Left lung (tissue), 4 donors: ENCODE measurements at regions not wholly inside any gene's neighbourhood (a gene's known extent, or its start where the extent isn't known, plus 50 kb on each side); places are given as distances from the start of the nearest gene placed in this dataset.

ENCODE experiments used
- ATAC-seq: fragments of 200-7000 bp; cut with Tn5 transposase; one replicate; pipeline ENCODE4 v1.9.1; 2020; ENCODE audit warnings: moderate library complexity
- DNase-seq, 4 donors: peaks; one replicate each; pipeline ENCODE4 v3.0.0-alpha.2; 2013 to 2020
- H3K27ac ChIP-seq, 2 donors: fragments of 200-600 bp; sonication (generic) in 1 of 2; one replicate each; pipeline versions ENCODE4 v1.5.0 to v1.8.0; 2020 to 2021
- H3K27me3 ChIP-seq, 2 donors: fragments of 200-600 bp; sonication (generic) in 1 of 2; one replicate each; pipeline versions ENCODE4 v1.5.0 to v1.8.0; 2020 to 2021
- H3K36me3 ChIP-seq, 2 donors: fragments of 200-600 bp; sonication (generic) in 1 of 2; one replicate each; pipeline versions ENCODE4 v1.5.0 to v1.8.0; 2020 to 2021
- H3K4me1 ChIP-seq, 2 donors: fragments of 200-600 bp; one replicate each; pipeline ENCODE4 v1.8.0; 2021
- H3K4me3 ChIP-seq, 2 donors: fragments of 200-600 bp; sonication (generic) in 1 of 2; one replicate each; pipeline versions ENCODE4 v1.5.0 to v1.8.0; 2020 to 2021; ENCODE audit warnings: mild to moderate bottlenecking in 1 of 2
- H3K9me3 ChIP-seq, 2 donors: fragments of 200-600 bp; sonication (generic) in 1 of 2; one replicate each; pipeline versions ENCODE4 v1.5.0 to v1.8.0; 2020 to 2021
- intact Hi-C, 2 donors: fragments of 100-400 bp; cut with DNase I; formaldehyde crosslinking; loops; one replicate each; pipeline versions ENCODE4 v1.11.2 to v1.14.2; 2022
- TF ChIP-seq, protein P1 (sequence below), 2 donors: fragments of 200-600 bp; sonication (generic) in 1 of 2; IDR thresholded peaks; one replicate each; pipeline versions ENCODE4 v1.5.0 to v1.8.0; 2021; ENCODE audit warnings: antibody characterized with exemption in 2 of 2
- donor health status: DM: no; HTN: yes; CAD: no.
- donor health status: DM: no; HTN: no; CAD: no.

DNA sequence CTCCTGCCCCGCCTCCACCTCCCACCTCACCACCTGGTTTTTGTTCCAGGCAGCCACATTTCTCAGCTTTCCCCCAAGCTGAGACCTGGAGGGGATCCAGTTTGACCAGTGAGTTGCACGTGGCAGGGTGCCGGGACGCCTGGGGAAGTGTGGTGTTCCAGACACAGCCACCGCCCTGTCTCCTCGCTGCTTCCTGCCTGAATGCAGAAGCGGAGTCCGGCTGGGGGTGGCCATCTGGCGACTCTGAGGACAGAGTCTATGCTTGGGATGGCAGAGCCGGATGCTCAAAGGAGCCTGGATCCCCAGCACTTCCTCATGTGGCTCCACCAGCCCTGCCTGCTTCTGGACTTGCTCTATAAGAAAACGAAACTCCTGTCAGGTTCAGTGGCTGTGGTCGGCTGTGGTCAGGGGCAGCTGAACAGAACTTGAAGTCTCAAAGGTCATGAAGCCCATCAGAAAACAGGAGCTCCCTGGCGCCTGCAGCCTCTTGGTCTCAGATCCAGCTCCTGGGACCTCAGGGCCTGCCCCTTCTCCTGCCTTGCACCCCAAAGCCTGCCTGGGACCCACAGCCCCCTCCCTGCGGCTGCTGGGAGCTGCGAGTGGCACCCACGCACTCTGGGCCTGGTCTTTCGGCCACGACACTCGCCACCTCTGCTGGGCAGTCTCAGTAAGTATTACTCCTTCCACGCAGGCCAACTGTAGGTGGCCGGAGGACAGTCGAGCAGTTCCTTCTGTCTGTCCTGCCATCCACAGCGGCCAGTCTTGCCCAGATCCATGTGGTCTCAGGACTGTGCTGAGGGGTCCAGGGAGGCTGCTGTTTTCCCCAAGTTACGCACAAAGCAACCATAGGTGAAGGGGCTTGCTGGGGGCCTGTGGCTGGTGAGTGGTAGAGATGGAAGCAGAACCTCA lies 112.8 kb upstream of the MEF2A start:
- Histone ChIP-seq H3K27ac (peak overlapping the region; percentile 90 to 91), H3K27me3 (no peaks in the 10 kb centered on the region), H3K36me3 (no peaks in the 10 kb centered on the region), H3K4me1 (peaks cover 28 to 64% of the 10 kb centered on the region in 2 donors), H3K9me3 (no peaks in the 10 kb centered on the region), H3K4me3 (peak overlapping the region in 1 of 2 donors; percentile 12)
- intact Hi-C loops: no loop called here
- TF ChIP-seq, protein P1, sequence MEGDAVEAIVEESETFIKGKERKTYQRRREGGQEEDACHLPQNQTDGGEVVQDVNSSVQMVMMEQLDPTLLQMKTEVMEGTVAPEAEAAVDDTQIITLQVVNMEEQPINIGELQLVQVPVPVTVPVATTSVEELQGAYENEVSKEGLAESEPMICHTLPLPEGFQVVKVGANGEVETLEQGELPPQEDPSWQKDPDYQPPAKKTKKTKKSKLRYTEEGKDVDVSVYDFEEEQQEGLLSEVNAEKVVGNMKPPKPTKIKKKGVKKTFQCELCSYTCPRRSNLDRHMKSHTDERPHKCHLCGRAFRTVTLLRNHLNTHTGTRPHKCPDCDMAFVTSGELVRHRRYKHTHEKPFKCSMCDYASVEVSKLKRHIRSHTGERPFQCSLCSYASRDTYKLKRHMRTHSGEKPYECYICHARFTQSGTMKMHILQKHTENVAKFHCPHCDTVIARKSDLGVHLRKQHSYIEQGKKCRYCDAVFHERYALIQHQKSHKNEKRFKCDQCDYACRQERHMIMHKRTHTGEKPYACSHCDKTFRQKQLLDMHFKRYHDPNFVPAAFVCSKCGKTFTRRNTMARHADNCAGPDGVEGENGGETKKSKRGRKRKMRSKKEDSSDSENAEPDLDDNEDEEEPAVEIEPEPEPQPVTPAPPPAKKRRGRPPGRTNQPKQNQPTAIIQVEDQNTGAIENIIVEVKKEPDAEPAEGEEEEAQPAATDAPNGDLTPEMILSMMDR (IDR thresholded peaks at IDR 0.05): no peak
- DNase-seq: peak in 2 of 4 donors; percentile 91 to 93
- peak; percentile 64 for ATAC-seq

DNA sequence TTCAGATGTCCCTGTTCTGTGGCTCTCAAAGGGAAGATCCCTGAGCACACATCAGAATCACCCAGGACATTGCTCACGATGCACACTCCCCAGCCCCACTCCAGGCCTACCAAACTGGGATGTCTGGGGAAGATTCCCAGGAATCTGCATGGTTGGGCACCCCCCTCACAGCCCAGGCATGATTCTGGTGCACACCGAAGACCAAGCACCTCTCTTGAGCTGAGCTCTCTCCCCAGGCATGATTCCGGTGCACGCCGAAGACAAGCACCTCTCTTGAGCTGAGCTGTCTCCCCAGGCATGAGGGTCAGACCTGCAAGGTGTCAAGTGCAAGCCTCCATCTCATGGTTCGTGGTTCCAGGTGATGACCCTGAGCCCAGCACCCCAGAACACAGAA lies 112.2 kb upstream of the MEF2A start:
- Histone ChIP-seq H3K27ac (peak overlapping the region; percentile 90 to 91), H3K4me3 (no peak overlapping the region), H3K4me1 (peaks cover 28 to 64% of the 10 kb centered on the region in 2 donors), H3K27me3 (no peaks in the 10 kb centered on the region), H3K36me3 (no peaks in the 10 kb centered on the region), H3K9me3 (no peaks in the 10 kb centered on the region)
- TF ChIP-seq, protein P1 (IDR thresholded peaks at IDR 0.05): no peak
- ATAC-seq (no peak), DNase-seq (no peak)
- intact Hi-C loops: no loop called here

DNA sequence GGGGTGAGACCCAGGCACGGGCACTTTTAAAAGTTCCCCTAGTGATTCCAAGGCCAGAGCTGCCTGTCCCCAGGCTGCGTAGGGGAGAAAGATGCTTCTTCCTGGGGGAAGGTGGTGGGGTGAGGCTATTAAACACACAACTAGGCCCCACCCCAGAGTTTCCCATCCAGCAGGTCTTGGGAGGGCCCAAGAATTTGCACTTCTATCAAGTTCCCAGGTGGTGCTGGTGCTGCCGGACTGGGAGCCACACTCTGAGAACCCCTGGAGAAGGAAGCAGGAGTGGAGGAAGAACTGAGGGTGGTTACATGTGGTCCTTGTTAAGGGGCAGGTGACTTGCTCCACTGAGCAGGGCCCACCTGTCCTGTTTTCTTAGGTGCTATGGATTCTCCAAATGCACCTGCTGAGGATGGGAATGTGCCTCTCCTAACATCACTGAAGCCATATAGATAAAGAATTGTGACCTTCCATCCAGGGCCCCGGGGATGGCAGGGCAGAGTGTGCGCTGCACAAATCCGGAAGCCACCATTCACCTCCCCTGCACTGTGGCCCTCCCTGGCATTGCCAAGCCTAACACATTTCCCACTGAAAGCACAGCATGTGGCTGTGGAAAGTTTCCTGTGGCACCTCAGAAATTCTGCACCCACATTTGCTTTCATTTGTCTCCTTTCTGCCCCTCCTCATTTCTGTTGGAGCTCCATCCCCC lies 111.5 kb upstream of the MEF2A start:
- DNase-seq: no peak
- peak overlapping the region; percentile 90 to 91 for H3K27ac ChIP-seq
- H3K27me3 ChIP-seq: no peaks in the 10 kb centered on the region
- TF ChIP-seq, protein P1 (IDR thresholded peaks at IDR 0.05): no peak
- no peak for ATAC-seq
- no peaks in the 10 kb centered on the region for H3K36me3 ChIP-seq
- no peaks in the 10 kb centered on the region for H3K9me3 ChIP-seq
- H3K4me1 ChIP-seq: peaks cover 28 to 64% of the 10 kb centered on the region in 2 donors
- intact Hi-C loops: no loop called here
- no peak overlapping the region for H3K4me3 ChIP-seq

DNA sequence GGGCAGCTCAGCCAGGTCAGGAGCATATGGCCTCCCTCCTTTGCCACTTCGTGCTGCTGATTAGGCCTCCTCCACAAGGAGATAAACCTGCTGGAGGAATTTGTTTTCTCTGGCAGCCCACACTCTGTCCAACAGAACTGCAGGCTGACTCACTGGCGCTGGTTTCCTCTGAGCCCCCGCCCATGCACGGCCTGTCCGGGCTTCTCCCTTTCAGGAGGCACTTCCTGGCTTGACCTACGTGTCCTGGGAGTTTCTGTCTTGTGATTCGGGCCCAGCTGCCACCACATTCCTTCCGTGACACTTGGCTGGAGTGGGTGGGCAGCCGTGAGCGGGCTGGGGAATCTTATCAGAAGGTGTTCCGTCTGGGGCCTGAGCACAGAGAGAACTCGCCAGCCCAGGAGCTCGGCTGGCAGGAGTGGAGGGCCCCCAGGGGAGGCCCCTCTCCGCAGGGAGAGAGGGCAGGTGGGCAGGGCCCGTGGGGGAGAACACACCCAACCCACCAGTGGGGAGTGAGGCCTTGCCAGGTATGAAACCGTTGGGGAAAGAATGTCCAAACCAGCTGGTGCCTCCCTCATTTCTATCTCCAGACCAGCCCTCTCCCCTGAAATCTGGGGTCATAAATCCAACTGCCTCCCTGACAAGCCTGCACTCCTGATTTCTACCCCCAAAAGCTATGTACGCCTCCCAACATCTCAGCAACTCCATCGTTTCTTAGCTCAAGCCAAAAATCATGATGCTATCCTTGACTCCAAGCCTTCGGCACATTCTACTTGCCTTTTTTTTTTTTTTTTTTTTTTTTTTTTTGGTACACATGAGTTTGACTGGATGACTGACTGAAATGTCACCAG lies 110.6 kb upstream of the MEF2A start:
- no peak overlapping the region for H3K4me3 ChIP-seq
- no peaks in the 10 kb centered on the region for H3K27me3 ChIP-seq
- H3K36me3 ChIP-seq: no peaks in the 10 kb centered on the region
- intact Hi-C loops: no loop called here
- H3K9me3 ChIP-seq: no peaks in the 10 kb centered on the region
- H3K27ac ChIP-seq: peak overlapping the region; percentile 90 to 91
- peak in 3 of 4 donors; percentile 65 to 90 (median 89) for DNase-seq
- H3K4me1 ChIP-seq: peaks cover 28 to 58% of the 10 kb centered on the region in 2 donors
- TF ChIP-seq, protein P1 (IDR thresholded peaks at IDR 0.05): no peak
- peak; percentile 92 for ATAC-seq
